HG02885 (cell line): ENCODE measurements at regions not wholly inside any gene's neighbourhood (a gene's known extent, or its start where the extent isn't known, plus 50 kb on each side); places are given as distances from the start of the nearest gene placed in this dataset.

Source experiments
- ATAC-seq: cut with Tn5 transposase; IDR thresholded peaks from one replicate; pipeline ENCODE4 v1.9.1; 2021; ENCODE audit warnings: mild to moderate bottlenecking; ENCODE audit not compliant: unreplicated experiment, poor library complexity

DNA sequence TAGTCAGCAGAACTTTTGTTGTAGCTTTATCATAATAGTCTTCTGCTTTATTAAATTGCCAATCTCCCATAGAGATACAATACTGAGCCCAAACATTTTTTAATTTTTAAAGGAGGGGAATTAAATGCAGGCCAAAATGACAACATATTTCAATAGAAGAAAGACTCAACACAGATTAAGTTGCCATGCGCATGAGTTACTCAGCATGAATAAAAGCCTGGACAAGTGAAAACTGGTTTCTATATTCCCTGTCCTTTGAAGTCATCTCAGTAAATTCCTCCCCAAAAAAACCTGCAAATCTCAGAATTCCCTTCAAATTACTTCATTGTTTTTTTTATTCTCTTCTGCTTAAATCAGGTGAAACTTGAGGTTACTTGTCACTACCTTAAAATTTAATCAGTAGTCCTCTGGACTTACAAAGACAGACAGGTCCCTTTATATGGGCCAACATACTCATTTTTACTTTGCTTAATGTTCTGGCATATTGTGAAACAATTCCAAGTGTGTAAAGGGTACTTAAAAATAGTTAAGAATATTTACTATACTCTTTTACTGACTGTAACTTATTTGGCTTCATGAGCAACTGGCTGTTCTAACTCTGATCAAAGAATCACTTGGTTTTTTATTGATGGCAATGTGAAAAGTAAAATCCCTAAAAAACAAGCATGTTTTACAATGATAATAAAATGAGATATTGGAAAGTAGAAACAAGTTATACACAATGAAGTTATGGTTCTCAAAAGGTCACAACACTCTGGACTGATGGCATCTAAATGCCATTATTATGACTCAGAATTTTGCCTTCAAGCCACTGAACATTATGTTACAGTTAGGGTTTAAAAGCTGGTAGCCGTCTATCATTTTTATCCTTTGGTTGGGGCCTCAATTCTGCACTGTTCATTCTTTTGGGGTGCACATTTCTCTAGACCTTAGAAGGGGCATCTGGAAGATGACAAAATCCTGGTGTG is 49.9 kb upstream of the COL21A1 start:
- ATAC-seq, result no peak
